Mesendoderm (in vitro differentiated cells): ENCODE measurements at regions not wholly inside any gene's neighbourhood (a gene's known extent, or its start where the extent isn't known, plus 50 kb on each side); places are given as distances from the start of the nearest gene placed in this dataset.

Experiments used
- DNase-seq: peaks from one replicate; pipeline ENCODE4 v3.0.0; 2013
- H2AK5ac ChIP-seq: 2 replicates; pipeline ENCODE4 v1.6.1; 2013; ENCODE audit warnings: low read length, inconsistent platforms
- H2BK120ac ChIP-seq: 2 replicates; pipeline ENCODE4 v1.6.1; 2013; ENCODE audit warnings: low read depth, mild to moderate bottlenecking, low read length, moderate library complexity, mixed read lengths
- H2BK15ac ChIP-seq: replicated peaks from 2 replicates; pipeline ENCODE4 v1.6.1; 2013; ENCODE audit warnings: low read depth, mild to moderate bottlenecking, moderate library complexity
- H2BK5ac ChIP-seq: 2 replicates; pipeline ENCODE4 v1.6.1; 2013; ENCODE audit warnings: low read length, inconsistent platforms
- H3K18ac ChIP-seq: 2 replicates; pipeline ENCODE4 v1.6.1; 2013; ENCODE audit warnings: mild to moderate bottlenecking, low read length, mixed read lengths
- H3K23ac ChIP-seq: one replicate; pipeline ENCODE4 v1.6.1; 2013; ENCODE audit warnings: low read length
- H3K27ac ChIP-seq: 2 replicates; pipeline ENCODE4 v1.5.1; 2013; ENCODE audit warnings: low read depth, mild to moderate bottlenecking, inconsistent platforms, low read length, moderate library complexity
- H3K27me3 ChIP-seq: 2 replicates; pipeline ENCODE4 v1.6.1; 2013; ENCODE audit warnings: low read length, control low read depth, mild to moderate bottlenecking, inconsistent platforms; ENCODE audit not compliant: insufficient read depth, poor library complexity
- H3K36me3 ChIP-seq: 2 replicates; pipeline ENCODE4 v1.6.1; 2013; ENCODE audit warnings: low read length, inconsistent platforms; ENCODE audit not compliant: control insufficient read depth, insufficient read depth
- H3K4ac ChIP-seq: one replicate; pipeline ENCODE4 v1.6.1; 2013; ENCODE audit warnings: low read depth, mild to moderate bottlenecking, low read length, moderate library complexity
- H3K4me1 ChIP-seq: 2 replicates; pipeline ENCODE4 v1.6.1; 2013; ENCODE audit warnings: low read depth, low read length, inconsistent platforms; ENCODE audit not compliant: control insufficient read depth
- H3K4me2 ChIP-seq: 2 replicates; pipeline ENCODE4 v1.6.1; 2013; ENCODE audit warnings: low read length
- H3K4me3 ChIP-seq: 2 replicates; pipeline ENCODE4 v1.5.1; 2013; ENCODE audit warnings: mild to moderate bottlenecking, low read length
- H3K56ac ChIP-seq: one replicate; pipeline ENCODE4 v1.6.1; 2013; ENCODE audit warnings: low read length
- H3K79me1 ChIP-seq: 2 replicates; pipeline ENCODE4 v1.6.1; 2013; ENCODE audit warnings: low read length, inconsistent platforms
- H3K79me2 ChIP-seq: 2 replicates; pipeline ENCODE4 v1.6.1; 2013; ENCODE audit warnings: mild to moderate bottlenecking, low read length; ENCODE audit not compliant: control insufficient read depth, insufficient read depth
- H3K9ac ChIP-seq: 2 replicates; pipeline ENCODE4 v1.6.1; 2013; ENCODE audit warnings: low read length, inconsistent platforms
- H4K5ac ChIP-seq: one replicate; pipeline ENCODE4 v1.6.1; 2013; ENCODE audit warnings: low read length
- H4K8ac ChIP-seq: one replicate; pipeline ENCODE4 v1.6.1; 2013; ENCODE audit warnings: low read depth, mild to moderate bottlenecking, control low read depth, low read length, moderate library complexity
- WGBS: extraction: QIAGEN DNeasy Blood & Tissue Kit; methylation state at CpG from one replicate; pipeline ENCODE4 v1.1.7; 2013; ENCODE audit warnings: low lambda C conversion rate, missing lambda C conversion rate; ENCODE audit not compliant: insufficient coverage; ENCODE audit errors: extremely low coverage; 5-methylcytosine and 5-hydroxymethylcytosine counted together

DNA sequence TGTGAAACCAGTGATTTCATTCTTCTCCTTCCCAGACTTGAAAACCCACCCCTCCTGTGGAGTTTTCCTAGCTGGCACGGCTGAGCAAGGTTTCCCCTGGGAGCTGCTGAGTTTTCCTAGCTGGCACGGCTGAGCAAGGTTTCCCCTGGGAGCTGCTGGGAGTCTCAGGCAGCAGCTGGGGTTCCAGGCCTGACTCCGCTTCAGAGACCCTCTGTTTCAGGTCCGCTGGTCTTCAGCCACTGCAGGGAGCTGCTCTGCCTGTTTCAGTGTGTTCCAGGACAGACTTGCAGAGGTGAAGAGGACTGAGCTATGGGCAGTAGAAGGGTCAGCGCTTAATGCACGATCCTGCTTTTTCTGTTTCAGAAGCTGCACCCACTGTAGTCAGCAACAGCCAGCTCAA lies 104.9 kb downstream of the XRCC2 start:
- Histone ChIP-seq H3K18ac (no peak overlapping the region), H3K9ac (no peak overlapping the region), H2AK5ac (no peak overlapping the region), H3K56ac (no peak overlapping the region), H3K4ac (no peak overlapping the region), H2BK15ac (no peak overlapping the region), H3K4me1 (no peaks in the 10 kb centered on the region), H3K27ac (no peak overlapping the region), H2BK120ac (no peak overlapping the region), H3K4me2 (no peak overlapping the region), H3K27me3 (no peaks in the 10 kb centered on the region), H3K4me3 (no peak overlapping the region), H4K5ac (no peak overlapping the region), H3K79me2 (no peaks in the 10 kb centered on the region), H4K8ac (no peak overlapping the region), H2BK5ac (no peak overlapping the region), H3K36me3 (no peaks in the 10 kb centered on the region), H3K79me1 (no peaks in the 10 kb centered on the region), H3K23ac (no peak overlapping the region)
- no CpG with 5 or more reads among the region's 6 CpGs for WGBS
- no peak for DNase-seq

- no peak overlapping the region for H3K27ac ChIP-seq
- H3K56ac ChIP-seq: no peak overlapping the region
- H3K36me3 ChIP-seq: no peaks in the 10 kb centered on the region
- no peak overlapping the region for H2BK120ac ChIP-seq
- H3K4ac ChIP-seq: no peak overlapping the region
- no peak for DNase-seq
- no peaks in the 10 kb centered on the region for H3K79me2 ChIP-seq
- no peak overlapping the region for H3K18ac ChIP-seq
- H3K27me3 ChIP-seq: no peaks in the 10 kb centered on the region
- no peak overlapping the region for H3K9ac ChIP-seq
- H3K79me1 ChIP-seq: no peaks in the 10 kb centered on the region
- H2BK15ac ChIP-seq: no peak overlapping the region
- H2BK5ac ChIP-seq: no peak overlapping the region
- H4K5ac ChIP-seq: no peak overlapping the region
- H4K8ac ChIP-seq: no peak overlapping the region
- no peak overlapping the region for H3K4me3 ChIP-seq
- H3K23ac ChIP-seq: no peak overlapping the region
- WGBS: no CpG with 5 or more reads among the region's 6 CpGs
- H3K4me2 ChIP-seq: no peak overlapping the region
- no peaks in the 10 kb centered on the region for H3K4me1 ChIP-seq
- H2AK5ac ChIP-seq: no peak overlapping the region
Observed at GRCh38 chr7:152568972-152569371, 107.0 kb downstream of the XRCC2 start.

- Histone ChIP-seq H3K27me3 (no peaks in the 10 kb centered on the region), H3K36me3 (no peaks in the 10 kb centered on the region), H3K18ac (no peak overlapping the region), H2AK5ac (no peak overlapping the region), H4K5ac (no peak overlapping the region), H2BK15ac (no peak overlapping the region), H3K56ac (no peak overlapping the region), H3K79me1 (no peaks in the 10 kb centered on the region), H3K4me1 (no peaks in the 10 kb centered on the region), H3K4ac (no peak overlapping the region), H3K79me2 (no peaks in the 10 kb centered on the region), H3K27ac (no peak overlapping the region), H3K4me2 (no peak overlapping the region), H4K8ac (no peak overlapping the region), H3K9ac (no peak overlapping the region), H2BK5ac (no peak overlapping the region), H3K4me3 (no peak overlapping the region), H3K23ac (no peak overlapping the region), H2BK120ac (no peak overlapping the region)
- WGBS: no CpG with 5 or more reads among the region's 13 CpGs
- no peak for DNase-seq
Observed at GRCh38 chr7:152565731-152566130, 110.2 kb downstream of the XRCC2 start.

DNA sequence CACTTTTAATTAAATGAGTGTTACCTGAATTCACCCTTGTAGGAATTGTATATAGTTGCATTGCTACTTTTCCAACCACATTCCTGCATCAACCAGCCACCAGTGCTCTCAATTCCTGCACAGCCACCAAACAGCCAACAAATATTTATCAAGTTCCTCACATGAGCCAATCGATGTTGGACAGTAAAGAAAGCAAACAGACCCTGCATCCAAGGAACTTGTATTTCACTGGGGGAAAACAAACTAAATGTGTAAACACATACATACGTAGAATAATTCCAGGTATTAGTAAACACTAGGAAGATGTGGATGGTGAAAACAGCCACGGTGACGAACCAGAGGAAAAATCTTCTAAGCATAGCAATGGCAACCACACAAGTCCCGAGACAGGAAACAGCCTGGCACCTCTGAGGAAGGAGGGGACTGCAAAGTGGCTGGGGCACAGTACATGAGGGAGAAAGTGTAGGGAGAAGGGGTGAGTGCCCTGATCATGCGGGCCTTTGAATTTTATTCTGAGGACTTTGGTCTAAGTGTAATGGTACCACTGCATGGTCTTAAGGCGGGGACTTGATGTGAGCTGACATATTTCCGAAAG lies 111.2 kb downstream of the XRCC2 start:
- no peaks in the 10 kb centered on the region for H3K79me2 ChIP-seq
- no peaks in the 10 kb centered on the region for H3K36me3 ChIP-seq
- H3K27me3 ChIP-seq: no peaks in the 10 kb centered on the region
- no peak overlapping the region for H3K4me2 ChIP-seq
- H3K4me3 ChIP-seq: no peak overlapping the region
- no peak overlapping the region for H2BK15ac ChIP-seq
- H2AK5ac ChIP-seq: no peak overlapping the region
- no peaks in the 10 kb centered on the region for H3K79me1 ChIP-seq
- H3K4me1 ChIP-seq: no peaks in the 10 kb centered on the region
- H2BK120ac ChIP-seq: no peak overlapping the region
- H4K5ac ChIP-seq: no peak overlapping the region
- no peak overlapping the region for H3K9ac ChIP-seq
- H3K4ac ChIP-seq: no peak overlapping the region
- no peak overlapping the region for H3K56ac ChIP-seq
- H3K18ac ChIP-seq: no peak overlapping the region
- H2BK5ac ChIP-seq: no peak overlapping the region
- H4K8ac ChIP-seq: no peak overlapping the region
- H3K27ac ChIP-seq: no peak overlapping the region
- no peak for DNase-seq
- no CpG with 5 or more reads among the region's 8 CpGs for WGBS
- no peak overlapping the region for H3K23ac ChIP-seq

- H3K4me1 ChIP-seq: peaks cover 1% of the 10 kb centered on the region
- H4K5ac ChIP-seq: no peak overlapping the region
- H4K8ac ChIP-seq: no peak overlapping the region
- H3K56ac ChIP-seq: no peak overlapping the region
- no peak for DNase-seq
- no peak overlapping the region for H3K27ac ChIP-seq
- H3K23ac ChIP-seq: no peak overlapping the region
- H3K4me2 ChIP-seq: no peak overlapping the region
- H3K27me3 ChIP-seq: no peaks in the 10 kb centered on the region
- no peak overlapping the region for H2BK120ac ChIP-seq
- no peak overlapping the region for H3K9ac ChIP-seq
- no peaks in the 10 kb centered on the region for H3K79me1 ChIP-seq
- no peaks in the 10 kb centered on the region for H3K79me2 ChIP-seq
- no peak overlapping the region for H2BK5ac ChIP-seq
- no peak overlapping the region for H3K4me3 ChIP-seq
- no CpG with 5 or more reads among the region's 20 CpGs for WGBS
- no peak overlapping the region for H3K18ac ChIP-seq
- no peak overlapping the region for H3K4ac ChIP-seq
- no peak overlapping the region for H2AK5ac ChIP-seq
- no peaks in the 10 kb centered on the region for H3K36me3 ChIP-seq
- H2BK15ac ChIP-seq: no peak overlapping the region
Observed at GRCh38 chr7:152556013-152556755, 119.8 kb downstream of the XRCC2 start.
